ENCODE measurements at regions not wholly inside any gene's neighbourhood (a gene's known extent, or its start where the extent isn't known, plus 50 kb on each side); places are given as distances from the start of the nearest gene placed in this dataset.

DNA sequence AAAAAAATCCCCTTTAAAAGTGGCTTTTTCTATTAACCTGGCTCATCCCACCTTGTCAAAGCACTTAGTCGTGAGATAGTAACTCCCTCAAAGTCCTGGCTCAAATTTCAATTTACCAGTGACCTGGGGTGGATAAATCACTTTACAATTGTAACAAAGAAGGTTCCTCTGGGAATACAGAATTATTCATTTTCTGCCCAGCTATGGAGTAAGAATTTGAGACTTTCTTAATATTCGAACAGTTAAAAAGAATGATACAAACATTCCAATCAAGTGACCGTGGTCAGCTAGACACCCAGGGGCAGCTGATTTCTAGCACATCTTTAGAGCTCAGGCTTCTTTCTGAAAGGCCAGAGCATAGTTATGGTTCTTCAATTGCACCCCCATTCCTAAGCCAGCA, 291.0 kb upstream of the TGFBR2 start:
- CTCF ChIA-PET: no interaction called here
- no peak for DNase-seq (ENCODE audit: low read depth)
- TF ChIP-seq, protein P1, sequence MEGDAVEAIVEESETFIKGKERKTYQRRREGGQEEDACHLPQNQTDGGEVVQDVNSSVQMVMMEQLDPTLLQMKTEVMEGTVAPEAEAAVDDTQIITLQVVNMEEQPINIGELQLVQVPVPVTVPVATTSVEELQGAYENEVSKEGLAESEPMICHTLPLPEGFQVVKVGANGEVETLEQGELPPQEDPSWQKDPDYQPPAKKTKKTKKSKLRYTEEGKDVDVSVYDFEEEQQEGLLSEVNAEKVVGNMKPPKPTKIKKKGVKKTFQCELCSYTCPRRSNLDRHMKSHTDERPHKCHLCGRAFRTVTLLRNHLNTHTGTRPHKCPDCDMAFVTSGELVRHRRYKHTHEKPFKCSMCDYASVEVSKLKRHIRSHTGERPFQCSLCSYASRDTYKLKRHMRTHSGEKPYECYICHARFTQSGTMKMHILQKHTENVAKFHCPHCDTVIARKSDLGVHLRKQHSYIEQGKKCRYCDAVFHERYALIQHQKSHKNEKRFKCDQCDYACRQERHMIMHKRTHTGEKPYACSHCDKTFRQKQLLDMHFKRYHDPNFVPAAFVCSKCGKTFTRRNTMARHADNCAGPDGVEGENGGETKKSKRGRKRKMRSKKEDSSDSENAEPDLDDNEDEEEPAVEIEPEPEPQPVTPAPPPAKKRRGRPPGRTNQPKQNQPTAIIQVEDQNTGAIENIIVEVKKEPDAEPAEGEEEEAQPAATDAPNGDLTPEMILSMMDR (IDR thresholded peaks at IDR 0.05; ENCODE audit: insufficient read depth, low read depth, low read length): no peak
- Histone ChIP-seq H3K4me3 (ENCODE audit: low read depth, low read length) (no peak overlapping the region), H3K27me3 (ENCODE audit: control insufficient read depth, insufficient read depth, low read length) (no peaks in the 10 kb centered on the region), H3K36me3 (ENCODE audit: control insufficient read depth, insufficient read depth, low read length) (no peaks in the 10 kb centered on the region)
- POLR2A ChIA-PET: no interaction called here

DNA sequence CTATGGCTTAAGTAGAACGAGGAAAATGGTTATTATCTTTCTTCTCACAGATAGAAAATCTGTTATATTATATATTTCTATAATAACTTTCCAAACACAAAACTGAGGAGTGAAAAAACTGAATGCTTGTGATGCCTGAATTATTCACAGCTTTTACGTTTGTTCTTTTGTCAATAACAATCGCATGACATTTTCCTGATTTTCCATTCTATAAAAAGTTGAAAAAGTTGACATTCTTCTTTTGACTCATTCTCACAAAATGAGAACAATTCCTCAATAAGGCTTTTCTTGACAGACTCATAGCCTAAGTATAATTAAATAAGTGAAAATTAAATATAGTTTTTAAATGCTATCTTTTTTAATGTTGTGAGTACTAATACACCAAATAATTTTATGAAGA, 288.8 kb upstream of the TGFBR2 start:
- H3K36me3 ChIP-seq (ENCODE audit: control insufficient read depth, insufficient read depth, low read length): no peaks in the 10 kb centered on the region
- H3K4me3 ChIP-seq (ENCODE audit: low read depth, low read length): no peak overlapping the region
- TF ChIP-seq, protein P1 (IDR thresholded peaks at IDR 0.05; ENCODE audit: insufficient read depth, low read depth, low read length): no peak
- CTCF ChIA-PET: no interaction called here
- POLR2A ChIA-PET: no interaction called here
- DNase-seq (ENCODE audit: low read depth): no peak
- no peaks in the 10 kb centered on the region for H3K27me3 ChIP-seq (ENCODE audit: control insufficient read depth, insufficient read depth, low read length)

- no peaks in the 10 kb centered on the region for H3K36me3 ChIP-seq (ENCODE audit: control insufficient read depth, insufficient read depth, low read length)
- ChIA-PET POLR2A (no interaction called here), CTCF (no interaction called here)
- TF ChIP-seq, protein P1 (IDR thresholded peaks at IDR 0.05; ENCODE audit: insufficient read depth, low read depth, low read length): no peak
- no peak for DNase-seq (ENCODE audit: low read depth)
- no peak overlapping the region for H3K4me3 ChIP-seq (ENCODE audit: low read depth, low read length)
- no peaks in the 10 kb centered on the region for H3K27me3 ChIP-seq (ENCODE audit: control insufficient read depth, insufficient read depth, low read length)
Measured at GRCh38 chr3:30318110-30318509, 288.3 kb upstream of the TGFBR2 start.

DNA sequence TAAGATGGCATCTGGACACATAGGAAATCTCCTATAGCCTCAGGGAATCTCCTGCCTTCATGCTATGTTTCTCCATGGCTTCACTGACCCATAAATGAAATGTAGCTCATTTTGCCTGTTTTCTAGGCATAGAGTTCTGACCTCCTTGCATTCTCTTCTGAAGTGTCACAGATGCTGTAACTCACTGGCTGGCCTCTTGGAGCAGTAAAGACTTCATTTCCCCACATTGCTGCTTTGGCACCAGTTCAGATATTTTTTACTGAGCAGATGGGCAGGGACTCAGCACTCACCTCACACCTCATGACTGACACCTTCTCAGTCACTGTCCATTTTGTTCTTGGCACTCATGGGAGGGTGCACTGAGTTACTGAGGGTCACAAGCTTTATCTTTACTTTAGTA, 286.7 kb upstream of the TGFBR2 start:
- ChIA-PET POLR2A (no interaction called here), CTCF (interaction anchor here (0.6 to 1.8 kb wide), 14 partner anchors 11 to 372 kb away, joined by 3 to 6 read pairs (median 3); no protein-coding TSS in a partner anchor)
- TF ChIP-seq, protein P1 (IDR thresholded peaks at IDR 0.05; ENCODE audit: insufficient read depth, low read depth, low read length): peak; percentile 57
- DNase-seq (ENCODE audit: low read depth): no peak
- Histone ChIP-seq H3K27me3 (ENCODE audit: control insufficient read depth, insufficient read depth, low read length) (no peaks in the 10 kb centered on the region), H3K4me3 (ENCODE audit: low read depth, low read length) (no peak overlapping the region), H3K36me3 (ENCODE audit: control insufficient read depth, insufficient read depth, low read length) (no peaks in the 10 kb centered on the region)

- CTCF ChIA-PET: interaction anchor here (0.6 to 1.8 kb wide), 12 partner anchors 10 to 1948 kb away, joined by 3 to 6 read pairs (median 4); no protein-coding TSS in a partner anchor
- no peak for DNase-seq (ENCODE audit: low read depth)
- Histone ChIP-seq H3K27me3 (ENCODE audit: control insufficient read depth, insufficient read depth, low read length) (no peaks in the 10 kb centered on the region), H3K4me3 (ENCODE audit: low read depth, low read length) (no peak overlapping the region), H3K36me3 (ENCODE audit: control insufficient read depth, insufficient read depth, low read length) (no peaks in the 10 kb centered on the region)
- TF ChIP-seq, protein P1 (IDR thresholded peaks at IDR 0.05; ENCODE audit: insufficient read depth, low read depth, low read length): no peak
- POLR2A ChIA-PET: no interaction called here
Measured at GRCh38 chr3:30320392-30320791, 286.0 kb upstream of the TGFBR2 start.
